Lung (tissue), 11 donors: ENCODE measurements at regions not wholly inside any gene's neighbourhood (a gene's known extent, or its start where the extent isn't known, plus 50 kb on each side); places are given as distances from the start of the nearest gene placed in this dataset.

Source experiments
- ATAC-seq: fragments of 200-7000 bp; cut with Tn5 transposase; one replicate; pipeline ENCODE4 v1.9.1; 2020; ENCODE audit warnings: moderate number of reproducible peaks; ENCODE audit not compliant: insufficient read depth, low FRiP score
- DNase-seq, 3 donors: peaks; one replicate each; pipeline ENCODE4 v3.0.0-alpha.2; 2013 to 2017
- H3K27ac ChIP-seq, 2 donors: one replicate each; pipeline ENCODE4 v1.5.1; 2013; ENCODE audit warnings: mild to moderate bottlenecking in 2 of 2, moderate library complexity in 2 of 2, control low read depth in 1 of 2, inconsistent platforms in 1 of 2, low read depth in 1 of 2, low read length in 1 of 2
- H3K27me3 ChIP-seq, 3 donors: one replicate each; pipeline ENCODE4 v1.5.1; 2013; ENCODE audit warnings: low read length in 2 of 3; ENCODE audit not compliant: control insufficient read depth in 3 of 3, insufficient read depth in 3 of 3
- H3K36me3 ChIP-seq, 4 donors: one replicate each; pipeline ENCODE4 v1.5.1; 2013; ENCODE audit warnings: low read length in 4 of 4, mild to moderate bottlenecking in 1 of 4, moderate library complexity in 1 of 4; ENCODE audit not compliant: control insufficient read depth in 4 of 4, insufficient read depth in 4 of 4
- H3K4me1 ChIP-seq, 5 donors: one replicate each; pipeline ENCODE4 v1.5.1; 2013; ENCODE audit warnings: low read length in 5 of 5, mild to moderate bottlenecking in 2 of 5, moderate library complexity in 1 of 5; ENCODE audit not compliant: control insufficient read depth in 5 of 5, insufficient read depth in 5 of 5
- H3K4me3 ChIP-seq: one replicate; pipeline ENCODE4 v1.5.1; 2013; ENCODE audit warnings: mild to moderate bottlenecking, control low read depth, moderate library complexity
- H3K9ac ChIP-seq, 2 donors: one replicate each; pipeline ENCODE4 v1.5.1; 2013; ENCODE audit warnings: low read length in 2 of 2, control low read depth in 1 of 2; ENCODE audit not compliant: insufficient read depth in 1 of 2
- H3K9me3 ChIP-seq, 4 donors: one replicate each; pipeline ENCODE4 v1.5.1; 2013; ENCODE audit warnings: low read length in 3 of 4, mild to moderate bottlenecking in 1 of 4, moderate library complexity in 1 of 4; ENCODE audit not compliant: control insufficient read depth in 4 of 4, insufficient read depth in 3 of 4
- WGBS, 2 donors: extraction: QIAGEN DNeasy Blood & Tissue Kit; methylation state at CpG; one replicate each; pipeline ENCODE4 v1.1.7; 2013; 5-methylcytosine and 5-hydroxymethylcytosine counted together
- TF ChIP-seq, protein P1 (sequence below): IDR thresholded peaks from 2 replicates; pipeline ENCODE4 v1.5.1; 2012; ENCODE audit warnings: mild to moderate bottlenecking; ENCODE audit errors: control extremely low read depth, extremely low read depth
- donor health status: control.
- donor health status: control.
- donor health status: Bipolar disorder and iron deficiency.
- donor health status: healthy.
- donor health status: DM: yes; HTN: yes; CAD: no.

DNA sequence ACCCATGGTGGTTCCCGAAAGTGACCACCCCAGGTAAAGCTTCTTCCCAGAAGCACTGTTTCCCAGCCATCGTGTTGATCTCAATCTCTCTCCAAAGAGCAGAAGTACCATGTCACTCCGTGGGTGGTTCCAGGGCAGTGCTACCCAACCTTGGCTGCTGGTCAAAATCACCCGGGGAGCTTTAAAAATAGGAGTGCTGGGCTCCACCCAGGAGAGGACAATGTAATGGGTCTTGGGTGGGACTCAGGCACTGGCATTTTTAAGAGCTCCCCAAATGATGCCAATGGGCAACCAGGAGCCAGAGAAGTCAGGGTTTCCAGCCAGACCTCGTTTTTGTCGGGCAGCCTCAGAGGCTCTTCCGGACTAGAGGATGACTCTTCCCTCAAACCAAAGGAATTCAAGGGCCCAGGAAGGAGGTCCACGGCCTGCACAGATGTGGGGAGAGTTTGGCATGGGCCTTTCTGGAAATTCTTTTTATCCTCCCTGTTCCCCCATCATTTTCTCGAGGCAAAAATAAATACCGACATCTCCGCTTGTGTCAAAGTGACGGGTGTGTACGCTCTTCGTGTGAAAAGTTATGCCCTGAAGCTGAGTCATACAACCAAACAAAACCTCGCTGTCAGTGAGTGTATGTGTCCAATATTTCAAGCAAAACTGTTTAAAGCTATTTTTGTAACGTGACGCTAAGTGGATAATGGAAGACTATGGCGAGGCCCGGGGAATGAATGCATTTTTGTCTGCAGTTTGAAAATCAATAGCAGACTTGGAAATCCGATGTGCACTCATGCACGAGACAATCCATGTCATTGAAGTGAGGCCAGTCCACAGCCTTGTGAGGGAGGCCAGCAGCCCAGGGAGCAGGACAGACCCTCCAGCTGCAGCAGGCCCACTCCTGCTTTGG lies 364.1 kb downstream of the FOXL1 start:
- no peak overlapping the region for H3K27ac ChIP-seq
- TF ChIP-seq, protein P1, sequence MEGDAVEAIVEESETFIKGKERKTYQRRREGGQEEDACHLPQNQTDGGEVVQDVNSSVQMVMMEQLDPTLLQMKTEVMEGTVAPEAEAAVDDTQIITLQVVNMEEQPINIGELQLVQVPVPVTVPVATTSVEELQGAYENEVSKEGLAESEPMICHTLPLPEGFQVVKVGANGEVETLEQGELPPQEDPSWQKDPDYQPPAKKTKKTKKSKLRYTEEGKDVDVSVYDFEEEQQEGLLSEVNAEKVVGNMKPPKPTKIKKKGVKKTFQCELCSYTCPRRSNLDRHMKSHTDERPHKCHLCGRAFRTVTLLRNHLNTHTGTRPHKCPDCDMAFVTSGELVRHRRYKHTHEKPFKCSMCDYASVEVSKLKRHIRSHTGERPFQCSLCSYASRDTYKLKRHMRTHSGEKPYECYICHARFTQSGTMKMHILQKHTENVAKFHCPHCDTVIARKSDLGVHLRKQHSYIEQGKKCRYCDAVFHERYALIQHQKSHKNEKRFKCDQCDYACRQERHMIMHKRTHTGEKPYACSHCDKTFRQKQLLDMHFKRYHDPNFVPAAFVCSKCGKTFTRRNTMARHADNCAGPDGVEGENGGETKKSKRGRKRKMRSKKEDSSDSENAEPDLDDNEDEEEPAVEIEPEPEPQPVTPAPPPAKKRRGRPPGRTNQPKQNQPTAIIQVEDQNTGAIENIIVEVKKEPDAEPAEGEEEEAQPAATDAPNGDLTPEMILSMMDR = no peak
- peaks cover 0 to under 1% (median 0%) of the 10 kb centered on the region in 3 donors for H3K27me3 ChIP-seq
- H3K36me3 ChIP-seq = no peaks in the 10 kb centered on the region
- H3K4me1 ChIP-seq = no peaks in the 10 kb centered on the region
- no peak overlapping the region for H3K9ac ChIP-seq
- DNase-seq (no peak), ATAC-seq (no peak)
- WGBS, 2 donors = 87 to 90% methylated on average over 21 of the region's 21 CpGs
- peaks cover 0 to 14% (median 6%) of the 10 kb centered on the region in 4 donors for H3K9me3 ChIP-seq
- no peak overlapping the region for H3K4me3 ChIP-seq

DNA sequence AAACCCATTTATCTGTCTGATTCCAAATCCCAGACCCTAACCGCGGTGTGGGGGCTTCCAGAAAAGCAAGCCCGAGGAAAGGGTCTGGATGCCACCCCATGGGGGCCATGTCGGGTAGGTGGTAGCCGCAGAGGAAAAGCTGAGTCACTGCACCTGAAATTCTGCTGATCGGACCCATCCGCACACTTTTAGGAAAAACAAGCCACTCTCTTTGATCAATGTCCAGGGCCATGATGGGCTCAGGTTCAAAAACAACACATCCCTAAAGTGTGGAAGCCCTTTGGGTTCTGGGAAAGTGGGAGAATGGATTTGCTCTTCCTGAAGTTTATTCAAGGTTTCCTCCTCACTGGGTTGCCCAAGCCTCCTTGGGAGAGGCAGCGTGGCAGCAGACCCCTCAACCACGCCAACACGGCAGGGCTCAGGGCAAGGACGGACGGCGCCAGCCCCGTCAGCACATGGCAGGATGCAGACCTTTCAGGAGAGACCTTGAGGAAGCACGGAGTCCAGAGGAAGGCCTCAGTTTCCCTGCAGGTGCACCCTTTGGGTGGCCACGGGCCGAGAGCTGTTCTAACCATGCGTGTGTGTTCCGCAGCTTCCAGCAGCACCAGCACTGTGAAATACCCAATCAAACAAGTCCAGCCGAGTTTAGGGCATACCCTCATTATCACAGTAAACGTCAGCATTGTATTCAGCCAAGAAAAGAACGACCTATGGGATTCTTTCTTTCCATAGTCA lies 367.0 kb downstream of the FOXL1 start:
- H3K4me3 ChIP-seq = no peak overlapping the region
- peaks cover 0 to 3% (median 0%) of the 10 kb centered on the region in 3 donors for H3K27me3 ChIP-seq
- ATAC-seq = no peak
- H3K9ac ChIP-seq = no peak overlapping the region
- no peak for DNase-seq
- H3K27ac ChIP-seq = no peak overlapping the region
- H3K4me1 ChIP-seq = no peaks in the 10 kb centered on the region
- TF ChIP-seq, protein P1 = no peak
- H3K36me3 ChIP-seq = no peaks in the 10 kb centered on the region
- 87 to 91% methylated on average over 22 of the region's 22 CpGs for WGBS, 2 donors
- peaks cover 0 to 4% (median 2%) of the 10 kb centered on the region in 4 donors for H3K9me3 ChIP-seq

GRCh38 chr16:86946396-86946795 lies 368.0 kb downstream of the FOXL1 start:
- DNase-seq = no peak
- Histone ChIP-seq H3K36me3 (no peaks in the 10 kb centered on the region), H3K27ac (no peak overlapping the region), H3K4me3 (no peak overlapping the region), H3K9me3 (peaks cover 0 to 2% (median 0%) of the 10 kb centered on the region in 4 donors), H3K4me1 (no peaks in the 10 kb centered on the region), H3K9ac (no peak overlapping the region), H3K27me3 (peaks cover 0 to 3% (median 0%) of the 10 kb centered on the region in 3 donors)
- WGBS, 2 donors = 61 to 69% methylated on average over 7 of the region's 7 CpGs
- TF ChIP-seq, protein P1 = no peak
- no peak for ATAC-seq
